LNCAP (cell line): ENCODE measurements at regions not wholly inside any gene's neighbourhood (a gene's known extent, or its start where the extent isn't known, plus 50 kb on each side); places are given as distances from the start of the nearest gene placed in this dataset.

Experiments
- CTCF ChIP-seq: fragments of 450-650 bp; IDR thresholded peaks from 2 replicates; pipeline ENCODE4 v1.5.1; 2017; ENCODE audit warnings: mild to moderate bottlenecking

DNA sequence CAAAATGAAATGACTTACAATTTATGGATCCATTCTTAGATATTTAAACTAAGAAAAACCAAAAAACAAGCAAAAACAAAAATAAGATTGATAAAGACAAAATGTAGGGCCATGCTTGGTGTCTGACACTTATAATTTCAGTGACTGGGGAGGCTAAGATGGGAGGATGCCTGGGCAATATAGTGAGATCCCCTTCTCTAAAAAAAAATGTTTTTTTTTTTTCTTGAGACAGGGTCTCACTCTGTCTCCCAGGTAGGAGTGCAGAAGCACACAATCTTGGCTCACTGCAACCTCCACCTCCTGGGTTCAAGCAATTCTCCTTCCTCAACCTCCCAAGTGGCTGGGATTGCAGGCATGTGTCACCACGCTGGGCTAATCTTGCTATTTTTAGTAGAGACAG is 92.4 kb downstream of the HFE start:
- TF ChIP-seq CTCF, result no peak

- no peak for TF ChIP-seq CTCF
These were observed 93.1 kb downstream of the HFE start for GRCh38 chr6:26180346-26180745.

DNA sequence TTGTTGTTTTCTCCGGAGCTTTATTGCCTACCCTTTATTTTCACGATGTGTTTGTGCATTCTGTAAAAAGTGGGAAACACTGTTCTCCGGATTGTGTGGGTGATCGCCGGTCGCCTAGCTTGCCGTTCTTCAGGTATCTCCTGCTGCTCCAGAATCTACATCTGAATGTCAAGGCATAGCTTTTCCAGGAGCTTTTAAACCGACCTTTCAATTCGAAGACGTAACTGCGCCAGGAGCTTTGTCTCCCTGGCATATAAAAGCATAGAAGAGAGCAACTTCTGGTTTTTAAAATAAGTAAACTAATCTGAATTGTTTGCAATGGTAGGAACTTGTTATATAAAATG is 96.0 kb downstream of the HFE start:
- TF ChIP-seq CTCF, result no peak

DNA sequence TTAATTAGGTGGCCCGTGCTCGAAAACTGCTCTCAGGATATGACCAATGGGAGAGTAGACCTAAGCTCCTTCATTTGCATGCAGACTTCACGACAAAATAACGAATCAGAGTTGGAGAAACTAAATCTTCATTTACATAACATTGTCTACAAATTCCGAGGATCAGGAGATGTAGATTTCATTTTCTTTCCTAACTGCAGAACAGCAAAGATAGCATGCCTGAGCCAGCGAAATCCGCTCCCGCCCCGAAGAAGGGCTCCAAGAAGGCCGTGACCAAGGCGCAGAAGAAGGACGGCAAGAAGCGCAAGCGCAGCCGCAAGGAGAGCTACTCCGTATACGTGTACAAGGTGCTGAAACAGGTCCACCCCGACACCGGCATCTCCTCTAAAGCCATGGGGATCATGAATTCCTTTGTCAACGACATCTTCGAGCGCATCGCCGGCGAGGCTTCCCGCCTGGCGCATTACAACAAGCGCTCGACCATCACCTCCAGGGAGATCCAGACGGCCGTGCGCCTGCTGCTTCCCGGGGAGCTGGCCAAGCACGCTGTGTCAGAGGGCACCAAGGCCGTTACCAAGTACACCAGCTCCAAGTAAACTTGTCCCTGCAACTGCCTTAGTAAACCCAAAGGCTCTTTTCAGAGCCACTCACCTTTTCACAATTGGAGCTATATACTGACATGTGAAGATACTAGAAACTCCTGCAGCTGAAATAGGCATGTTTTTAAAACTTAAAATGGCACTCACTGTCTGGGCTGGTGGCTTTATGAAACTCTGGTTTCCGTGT is 96.5 kb downstream of the HFE start:
- TF ChIP-seq CTCF, result no peak

- TF ChIP-seq CTCF, result no peak
These were observed 97.2 kb downstream of the HFE start for GRCh38 chr6:26184367-26184891.

- no peak for TF ChIP-seq CTCF
These were observed 97.8 kb downstream of the HFE start for GRCh38 chr6:26185004-26185403.

DNA sequence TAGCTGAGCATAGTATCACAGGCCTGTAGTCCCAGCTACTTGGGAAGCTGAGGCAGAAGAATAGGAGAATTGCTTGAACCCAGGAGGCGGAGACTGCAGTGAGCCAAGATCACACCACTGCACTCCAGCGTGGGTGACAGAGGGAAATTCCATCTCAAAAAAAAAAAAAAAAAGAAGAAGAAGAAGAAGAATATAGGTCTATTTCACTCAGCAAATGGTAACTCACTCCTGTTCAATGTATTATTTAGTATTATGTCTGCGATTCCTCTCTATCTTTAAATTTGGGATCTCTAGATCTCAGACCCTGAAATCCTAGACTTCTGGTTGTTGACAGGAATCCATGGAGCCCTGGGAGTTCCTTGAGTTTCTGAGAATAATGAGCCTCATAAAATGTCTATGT is 98.6 kb downstream of the HFE start:
- TF ChIP-seq CTCF, result no peak

GRCh38 chr6:26186652-26187051 is 99.4 kb downstream of the HFE start:
- TF ChIP-seq CTCF, result no peak
